Caco-2 (cell line): ENCODE measurements at regions not wholly inside any gene's neighbourhood (a gene's known extent, or its start where the extent isn't known, plus 50 kb on each side); places are given as distances from the start of the nearest gene placed in this dataset.

Experiments
- BruUV-seq: library from RNA; stranded (reverse); fragments of 400-500 nt; replicated peaks from 2 replicates; lab custom pipeline; 2021; lab: Mats Ljungman, UMichigan
- CTCF ChIA-PET: fragments of 300-600 bp; sonication (Branson Sonifier 250); formaldehyde crosslinking; loops from one replicate; lab custom pipeline; 2022; ENCODE audit warnings: antibody characterized with exemption; lab: Charles Lee
- POLR2A ChIA-PET: fragments of 300-600 bp; sonication (Branson Sonifier 250); formaldehyde crosslinking; loops from one replicate; lab custom pipeline; 2022; ENCODE audit warnings: antibody characterized with exemption; lab: Charles Lee
- DNase-seq, 2 experiments: peaks; one replicate each; pipeline versions ENCODE4 v3.0.0 to v3.0.0-alpha.2; 2020 to 2022
- H3K27me3 ChIP-seq: replicated peaks from 2 replicates; pipeline ENCODE4 v1.6.0; 2011; ENCODE audit warnings: low read length; ENCODE audit not compliant: control insufficient read depth, insufficient read depth
- H3K36me3 ChIP-seq: 2 replicates; pipeline ENCODE4 v1.5.1; 2011; ENCODE audit warnings: low read length; ENCODE audit not compliant: control insufficient read depth, insufficient read depth
- H3K4me1 ChIP-seq: fragments of 250-450 bp; sonication (Bioruptor Pico); 2 replicates; pipeline ENCODE4 v1.5.1; 2020; ENCODE audit warnings: mild to moderate bottlenecking
- H3K4me3 ChIP-seq: 2 replicates; pipeline ENCODE4 v1.5.1; 2011; ENCODE audit warnings: low read depth, mild to moderate bottlenecking, control low read depth, low read length
- H3K9me3 ChIP-seq: fragments of 250-450 bp; sonication (Bioruptor Pico); 2 replicates; pipeline ENCODE4 v1.5.1; 2020; ENCODE audit warnings: mild to moderate bottlenecking, moderate library complexity
- H3K27ac Mint-ChIP-seq: one replicate; pipeline ENCODE4 v1.8.0; 2022; ENCODE audit warnings: mixed read lengths; ENCODE audit not compliant: unreplicated experiment
- H3K27me3 Mint-ChIP-seq: one replicate; pipeline ENCODE4 v1.8.0; 2022; ENCODE audit warnings: mixed read lengths; ENCODE audit not compliant: insufficient read depth, unreplicated experiment
- H3K36me3 Mint-ChIP-seq: one replicate; pipeline ENCODE4 v1.8.0; 2022; ENCODE audit warnings: mild to moderate bottlenecking, mixed read lengths; ENCODE audit not compliant: insufficient read depth, unreplicated experiment
- H3K4me1 Mint-ChIP-seq: one replicate; pipeline ENCODE4 v1.8.0; 2022; ENCODE audit warnings: low read depth, mixed read lengths; ENCODE audit not compliant: unreplicated experiment
- H3K4me3 Mint-ChIP-seq: one replicate; pipeline ENCODE4 v1.8.0; 2022; ENCODE audit warnings: mild to moderate bottlenecking, moderate library complexity, mixed read lengths; ENCODE audit not compliant: unreplicated experiment
- H3K9me3 Mint-ChIP-seq: one replicate; pipeline ENCODE4 v1.8.0; 2022; ENCODE audit warnings: mixed read lengths; ENCODE audit not compliant: unreplicated experiment
- CTCF ChIP-seq, 2 experiments: fragments of 200-600 bp in 1 of 2; IDR thresholded peaks; 1 replicate in 1 of 2; 2 replicates in 1 of 2; pipeline versions ENCODE4 v1.5.1 to v1.8.0; 2011 to 2022; ENCODE audit warnings: antibody characterized with exemption in 1 of 2, control low read depth in 1 of 2, inconsistent platforms in 1 of 2, low read depth in 1 of 2, low read length in 1 of 2, mild to moderate bottlenecking in 1 of 2, moderate library complexity in 1 of 2; ENCODE audit not compliant: insufficient read depth in 1 of 2, severe bottlenecking in 1 of 2, unreplicated experiment in 1 of 2
- intact Hi-C: fragments of 100-400 bp; cut with micrococcal nuclease; formaldehyde crosslinking; loops from one replicate; pipeline ENCODE4 v1.10.0; 2022; ENCODE audit not compliant: unreplicated experiment

- DNase-seq, result no peak
- no peaks in the 10 kb centered on the region for H3K9me3 Mint-ChIP-seq
Measured at GRCh38 chr4:64882311-64883086, 473.2 kb upstream of the TECRL start.

GRCh38 chr4:64880557-64880956 lies 471.3 kb upstream of the TECRL start:
- H3K27ac Mint-ChIP-seq, result no peak overlapping the region
- no peak overlapping the region for H3K4me3 Mint-ChIP-seq
- no peaks in the 10 kb centered on the region for H3K27me3 Mint-ChIP-seq
- no peak for DNase-seq
- H3K36me3 ChIP-seq, result no peaks in the 10 kb centered on the region
- H3K4me1 Mint-ChIP-seq, result no peaks in the 10 kb centered on the region
- ChIA-PET CTCF (no interaction called here), POLR2A (no interaction called here)
- no TSS peak for BruUV-seq
- intact Hi-C loops, result no loop called here
- H3K9me3 ChIP-seq, result no peaks in the 10 kb centered on the region
- H3K27me3 ChIP-seq, result no peaks in the 10 kb centered on the region
- no peaks in the 10 kb centered on the region for H3K4me1 ChIP-seq
- no peak overlapping the region for H3K4me3 ChIP-seq
- H3K9me3 Mint-ChIP-seq, result no peaks in the 10 kb centered on the region
- H3K36me3 Mint-ChIP-seq, result no peaks in the 10 kb centered on the region
- no peak for TF ChIP-seq CTCF (IDR thresholded peaks at IDR 0.05; ENCODE audit: insufficient read depth in 1 of 2, low read depth in 1 of 2, low read length in 1 of 2, severe bottlenecking in 1 of 2, unreplicated experiment in 1 of 2)

More at GRCh38 chr4:64882311-64883086, 473.2 kb upstream of the TECRL start:
- intact Hi-C loops, result no loop called here
- Histone ChIP-seq H3K36me3 (no peaks in the 10 kb centered on the region), H3K4me1 (no peaks in the 10 kb centered on the region), H3K27me3 (no peaks in the 10 kb centered on the region), H3K4me3 (no peak overlapping the region), H3K9me3 (no peaks in the 10 kb centered on the region)
- no peak overlapping the region for H3K4me3 Mint-ChIP-seq
- no peaks in the 10 kb centered on the region for H3K27me3 Mint-ChIP-seq
- BruUV-seq, result no TSS peak
- no peak for TF ChIP-seq CTCF (IDR thresholded peaks at IDR 0.05; ENCODE audit: insufficient read depth in 1 of 2, low read depth in 1 of 2, low read length in 1 of 2, severe bottlenecking in 1 of 2, unreplicated experiment in 1 of 2)
- H3K36me3 Mint-ChIP-seq, result no peaks in the 10 kb centered on the region
- ChIA-PET POLR2A (no interaction called here), CTCF (no interaction called here)
- no peaks in the 10 kb centered on the region for H3K4me1 Mint-ChIP-seq
- no peak overlapping the region for H3K27ac Mint-ChIP-seq

- Histone ChIP-seq H3K4me1 (no peaks in the 10 kb centered on the region), H3K27me3 (no peaks in the 10 kb centered on the region), H3K9me3 (no peaks in the 10 kb centered on the region), H3K36me3 (no peaks in the 10 kb centered on the region), H3K4me3 (no peak overlapping the region)
- no peak overlapping the region for H3K4me3 Mint-ChIP-seq
- TF ChIP-seq CTCF (IDR thresholded peaks at IDR 0.05; ENCODE audit: insufficient read depth in 1 of 2, low read depth in 1 of 2, low read length in 1 of 2, severe bottlenecking in 1 of 2, unreplicated experiment in 1 of 2), result no peak
- ChIA-PET CTCF (no interaction called here), POLR2A (no interaction called here)
- H3K36me3 Mint-ChIP-seq, result no peaks in the 10 kb centered on the region
- no peaks in the 10 kb centered on the region for H3K9me3 Mint-ChIP-seq
- H3K27me3 Mint-ChIP-seq, result no peaks in the 10 kb centered on the region
- DNase-seq, result no peak
- BruUV-seq, result no TSS peak
- H3K27ac Mint-ChIP-seq, result no peak overlapping the region
- intact Hi-C loops, result no loop called here
- no peaks in the 10 kb centered on the region for H3K4me1 Mint-ChIP-seq
Measured at GRCh38 chr4:64876021-64876420, 466.8 kb upstream of the TECRL start.
